ENCODE measurements at regions not wholly inside any gene's neighbourhood (a gene's known extent, or its start where the extent isn't known, plus 50 kb on each side); places are given as distances from the start of the nearest gene placed in this dataset.

DNA sequence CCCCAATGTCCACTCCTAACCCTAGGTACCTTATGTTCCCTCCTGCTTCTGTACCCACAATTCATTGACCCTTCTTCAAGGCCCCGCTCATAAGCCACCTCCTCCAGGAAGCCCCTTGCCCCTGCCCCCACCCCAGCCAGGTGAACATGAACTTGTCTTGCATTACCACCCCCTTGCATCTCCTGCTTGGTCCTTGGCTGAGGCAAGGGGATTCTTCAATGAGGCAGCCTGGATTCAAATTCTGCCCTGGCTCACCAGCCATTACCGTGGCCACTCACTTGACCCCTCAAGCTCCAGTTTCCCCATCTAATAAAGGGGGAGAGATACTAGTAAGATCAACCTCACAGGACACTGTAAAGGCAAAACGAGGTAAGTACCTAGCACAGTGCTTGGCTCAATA, 193.1 kb downstream of the DICER1 start:
- H3K4me3 ChIP-seq (ENCODE audit: low read length in 3 of 3), result no peak overlapping the region
- no peak overlapping the region for H3K27ac ChIP-seq (ENCODE audit: low read depth, low read length)
- no peaks in the 10 kb centered on the region for H3K9me3 ChIP-seq (ENCODE audit: control insufficient read depth in 3 of 3, low read length in 3 of 3)
- peaks cover 0 to 34% (median 11%) of the 10 kb centered on the region in 3 donors for H3K36me3 ChIP-seq (ENCODE audit: control insufficient read depth in 3 of 3, insufficient read depth in 3 of 3, low read length in 3 of 3)
- peaks cover 0 to 6% (median 0%) of the 10 kb centered on the region in 3 donors for H3K4me1 ChIP-seq (ENCODE audit: control insufficient read depth in 3 of 3, insufficient read depth in 3 of 3, low read length in 3 of 3)
- peaks cover 0 to 4% (median 0%) of the 10 kb centered on the region in 3 donors for H3K27me3 ChIP-seq (ENCODE audit: control insufficient read depth in 3 of 3, insufficient read depth in 3 of 3, low read length in 3 of 3)
- H3K9ac ChIP-seq (ENCODE audit: low read depth in 1 of 3, low read length in 3 of 3), result no peak overlapping the region

DNA sequence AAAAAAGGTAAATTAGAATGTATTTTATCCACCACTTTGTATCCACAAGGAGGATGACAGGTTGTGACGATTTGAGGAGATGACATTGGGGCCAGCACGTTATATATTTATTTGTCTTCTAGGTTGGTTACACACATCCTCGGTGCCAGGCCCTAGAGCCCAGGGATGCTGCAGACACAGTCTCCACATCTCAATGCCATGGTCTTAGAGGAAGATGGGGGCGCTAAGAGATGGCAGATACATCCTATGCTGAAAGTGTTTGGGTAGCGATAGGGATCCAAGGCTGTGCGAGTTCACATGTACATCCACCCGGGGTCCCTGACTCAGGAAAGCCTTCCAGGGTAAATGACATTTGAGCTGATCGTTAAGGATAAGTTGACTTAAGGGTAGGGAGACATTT, 193.1 kb upstream of the GSC start:
- Histone ChIP-seq H3K9me3 (ENCODE audit: control insufficient read depth in 3 of 3, low read length in 3 of 3) (no peaks in the 10 kb centered on the region), H3K9ac (ENCODE audit: low read depth in 1 of 3, low read length in 3 of 3) (no peak overlapping the region), H3K27me3 (ENCODE audit: control insufficient read depth in 3 of 3, insufficient read depth in 3 of 3, low read length in 3 of 3) (peaks cover 0 to 4% (median 0%) of the 10 kb centered on the region in 3 donors), H3K4me1 (ENCODE audit: control insufficient read depth in 3 of 3, insufficient read depth in 3 of 3, low read length in 3 of 3) (peaks cover 0 to 6% (median 0%) of the 10 kb centered on the region in 3 donors), H3K4me3 (ENCODE audit: low read length in 3 of 3) (no peak overlapping the region), H3K36me3 (ENCODE audit: control insufficient read depth in 3 of 3, insufficient read depth in 3 of 3, low read length in 3 of 3) (peaks cover 0 to 30% (median 11%) of the 10 kb centered on the region in 3 donors), H3K27ac (ENCODE audit: low read depth, low read length) (no peak overlapping the region)

DNA sequence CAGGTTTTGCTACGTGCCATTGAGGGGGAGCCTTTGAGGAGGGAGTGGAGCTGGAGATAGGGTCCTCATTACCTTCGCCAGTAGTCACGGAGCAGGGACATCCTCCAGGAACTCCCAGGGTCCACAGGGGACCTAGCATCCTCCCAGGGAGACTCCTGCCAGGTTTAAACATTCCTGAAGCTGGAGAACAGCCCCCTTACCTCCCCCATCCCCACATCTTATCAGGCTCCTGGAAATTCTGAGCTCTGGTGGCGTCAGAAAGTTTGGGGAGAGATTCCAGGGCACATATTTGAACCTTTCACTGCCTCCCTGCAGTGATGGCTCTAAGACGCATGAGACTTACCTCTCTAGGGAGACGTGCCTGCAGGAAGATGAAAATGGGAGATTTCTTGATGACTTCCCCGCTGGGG, 192.3 kb upstream of the GSC start:
- Histone ChIP-seq H3K4me1 (ENCODE audit: control insufficient read depth in 3 of 3, insufficient read depth in 3 of 3, low read length in 3 of 3) (peaks cover 0 to 6% (median 0%) of the 10 kb centered on the region in 3 donors), H3K4me3 (ENCODE audit: low read length in 3 of 3) (no peak overlapping the region), H3K27me3 (ENCODE audit: control insufficient read depth in 3 of 3, insufficient read depth in 3 of 3, low read length in 3 of 3) (peaks cover 0 to 4% (median 0%) of the 10 kb centered on the region in 3 donors), H3K36me3 (ENCODE audit: control insufficient read depth in 3 of 3, insufficient read depth in 3 of 3, low read length in 3 of 3) (peaks cover 0 to 25% (median 9%) of the 10 kb centered on the region in 3 donors), H3K9me3 (ENCODE audit: control insufficient read depth in 3 of 3, low read length in 3 of 3) (no peaks in the 10 kb centered on the region), H3K9ac (ENCODE audit: low read depth in 1 of 3, low read length in 3 of 3) (no peak overlapping the region), H3K27ac (ENCODE audit: low read depth, low read length) (no peak overlapping the region)

DNA sequence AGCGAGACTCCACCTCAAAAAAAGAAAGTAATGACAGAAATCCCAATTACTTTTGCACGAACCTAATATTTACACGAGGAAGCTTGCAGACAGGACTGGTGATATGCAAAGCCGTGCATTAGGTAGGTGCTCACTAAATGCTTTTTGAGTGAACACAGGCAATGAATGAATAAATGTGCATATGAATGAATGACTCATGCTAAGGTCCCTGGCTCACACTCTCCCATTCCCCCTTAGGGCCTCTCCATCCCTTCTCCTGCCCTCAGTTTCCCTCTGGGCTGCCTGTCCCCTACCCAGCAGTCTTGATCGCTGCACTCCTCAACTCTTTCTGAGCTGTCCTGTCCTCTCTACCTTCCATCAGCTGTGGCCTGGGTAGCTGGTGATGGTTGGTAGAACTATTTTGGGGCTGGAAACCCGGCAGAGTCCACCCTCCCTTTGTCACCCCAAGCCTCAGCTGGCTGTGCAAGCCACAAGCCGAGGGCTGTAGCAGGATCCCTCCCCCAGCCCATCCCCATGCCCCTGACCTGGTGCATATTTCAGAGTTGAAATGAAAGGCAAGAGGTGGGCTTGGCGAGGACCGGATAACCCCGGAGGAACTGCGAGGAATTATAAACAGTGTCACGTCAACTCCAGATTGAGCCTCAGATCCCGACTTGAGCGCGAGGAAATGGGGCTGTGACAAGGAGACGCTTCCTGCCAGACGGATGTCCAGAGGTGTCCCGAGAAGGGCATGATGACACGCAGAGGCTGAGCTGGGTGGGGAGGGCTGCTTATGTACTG, 191.7 kb upstream of the GSC start:
- no peak overlapping the region for H3K9ac ChIP-seq (ENCODE audit: low read depth in 1 of 3, low read length in 3 of 3)
- no peak overlapping the region for H3K27ac ChIP-seq (ENCODE audit: low read depth, low read length)
- peaks cover 0 to 23% (median 5%) of the 10 kb centered on the region in 3 donors for H3K36me3 ChIP-seq (ENCODE audit: control insufficient read depth in 3 of 3, insufficient read depth in 3 of 3, low read length in 3 of 3)
- peaks cover 0 to 4% (median 0%) of the 10 kb centered on the region in 3 donors for H3K27me3 ChIP-seq (ENCODE audit: control insufficient read depth in 3 of 3, insufficient read depth in 3 of 3, low read length in 3 of 3)
- H3K4me3 ChIP-seq (ENCODE audit: low read length in 3 of 3), result no peak overlapping the region
- peaks cover 0 to 6% (median 0%) of the 10 kb centered on the region in 3 donors for H3K4me1 ChIP-seq (ENCODE audit: control insufficient read depth in 3 of 3, insufficient read depth in 3 of 3, low read length in 3 of 3)
- H3K9me3 ChIP-seq (ENCODE audit: control insufficient read depth in 3 of 3, low read length in 3 of 3), result no peaks in the 10 kb centered on the region

DNA sequence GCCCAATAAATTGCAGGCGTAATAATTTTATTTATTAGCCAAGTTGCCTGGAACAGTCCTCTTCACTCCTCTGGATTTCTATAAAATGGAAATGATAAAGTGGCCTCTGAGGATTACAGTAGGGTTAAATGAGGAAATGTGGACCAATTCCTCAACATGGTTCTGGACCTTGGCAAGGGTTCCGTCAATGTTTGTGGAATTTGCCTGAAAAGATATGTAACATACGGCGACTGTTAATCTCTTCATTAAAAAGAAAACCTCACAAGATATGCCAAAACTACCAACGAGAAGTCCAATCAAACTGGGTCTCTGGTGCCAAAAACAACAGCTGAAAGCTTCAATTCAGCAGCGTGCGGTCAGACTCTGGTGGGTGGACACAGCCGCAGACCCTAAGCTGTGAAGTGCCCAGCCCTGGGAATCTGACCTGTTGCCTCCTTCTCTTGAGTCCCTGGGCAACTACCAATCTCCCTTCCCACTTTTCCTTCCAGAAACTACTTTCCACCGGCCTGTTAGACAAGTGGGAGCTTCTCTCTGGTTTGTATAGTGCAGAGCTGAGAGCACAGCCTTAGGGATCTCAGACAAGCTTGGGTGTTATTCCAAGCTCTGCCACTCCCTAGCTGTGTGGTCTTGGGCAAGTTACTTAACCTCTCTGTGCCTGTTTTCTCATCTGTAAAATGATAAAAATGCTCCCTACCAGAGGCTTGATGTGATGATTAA, 190.5 kb upstream of the GSC start:
- peaks cover 0 to 6% (median 0%) of the 10 kb centered on the region in 3 donors for H3K4me1 ChIP-seq (ENCODE audit: control insufficient read depth in 3 of 3, insufficient read depth in 3 of 3, low read length in 3 of 3)
- peaks cover 0 to 18% (median 2%) of the 10 kb centered on the region in 3 donors for H3K36me3 ChIP-seq (ENCODE audit: control insufficient read depth in 3 of 3, insufficient read depth in 3 of 3, low read length in 3 of 3)
- H3K27me3 ChIP-seq (ENCODE audit: control insufficient read depth in 3 of 3, insufficient read depth in 3 of 3, low read length in 3 of 3), result peaks cover 0 to 4% (median 0%) of the 10 kb centered on the region in 3 donors
- H3K27ac ChIP-seq (ENCODE audit: low read depth, low read length), result no peak overlapping the region
- H3K9ac ChIP-seq (ENCODE audit: low read depth in 1 of 3, low read length in 3 of 3), result no peak overlapping the region
- H3K4me3 ChIP-seq (ENCODE audit: low read length in 3 of 3), result no peak overlapping the region
- H3K9me3 ChIP-seq (ENCODE audit: control insufficient read depth in 3 of 3, low read length in 3 of 3), result no peaks in the 10 kb centered on the region

DNA sequence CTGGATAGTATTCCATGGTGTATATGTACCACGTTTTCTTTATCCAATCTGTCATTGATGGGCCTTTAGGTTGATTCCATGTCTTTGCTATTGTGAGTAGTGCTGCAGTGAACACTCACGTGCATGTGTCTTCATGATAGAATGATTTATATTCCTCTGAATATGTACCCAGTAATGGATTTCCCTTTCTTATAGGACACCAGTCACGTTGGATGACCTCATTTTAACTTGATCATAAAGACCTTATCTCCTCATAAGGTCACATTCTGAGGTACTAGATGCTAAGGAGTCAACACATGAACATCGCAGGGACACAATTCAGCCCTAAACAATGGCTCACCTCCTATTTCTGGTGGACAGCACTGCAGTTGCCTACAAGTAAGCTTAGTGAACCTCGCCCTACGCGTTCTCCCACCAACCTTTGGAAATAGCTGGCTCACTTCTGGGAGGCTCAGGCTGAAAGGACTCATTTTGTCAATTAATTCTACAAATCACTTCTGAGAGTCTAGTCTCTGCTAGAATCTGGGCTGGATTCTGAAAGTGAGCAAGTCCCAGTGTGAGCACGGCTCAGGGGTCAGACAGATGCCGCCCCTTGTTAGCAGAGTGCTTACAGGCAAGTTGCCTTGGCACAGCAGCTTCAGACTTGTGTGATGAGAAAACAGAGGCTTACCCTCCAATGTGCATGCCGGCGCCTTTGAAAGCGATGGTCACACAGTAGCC, 183.8 kb upstream of the GSC start:
- no peak overlapping the region for H3K27ac ChIP-seq (ENCODE audit: low read depth, low read length)
- no peak overlapping the region for H3K4me3 ChIP-seq (ENCODE audit: low read length in 3 of 3)
- no peaks in the 10 kb centered on the region for H3K4me1 ChIP-seq (ENCODE audit: control insufficient read depth in 3 of 3, insufficient read depth in 3 of 3, low read length in 3 of 3)
- H3K9me3 ChIP-seq (ENCODE audit: control insufficient read depth in 3 of 3, low read length in 3 of 3), result no peaks in the 10 kb centered on the region
- H3K27me3 ChIP-seq (ENCODE audit: control insufficient read depth in 3 of 3, insufficient read depth in 3 of 3, low read length in 3 of 3), result peaks cover 0 to 13% (median 9%) of the 10 kb centered on the region in 3 donors
- H3K36me3 ChIP-seq (ENCODE audit: control insufficient read depth in 3 of 3, insufficient read depth in 3 of 3, low read length in 3 of 3), result no peaks in the 10 kb centered on the region
- H3K9ac ChIP-seq (ENCODE audit: low read depth in 1 of 3, low read length in 3 of 3), result no peak overlapping the region

DNA sequence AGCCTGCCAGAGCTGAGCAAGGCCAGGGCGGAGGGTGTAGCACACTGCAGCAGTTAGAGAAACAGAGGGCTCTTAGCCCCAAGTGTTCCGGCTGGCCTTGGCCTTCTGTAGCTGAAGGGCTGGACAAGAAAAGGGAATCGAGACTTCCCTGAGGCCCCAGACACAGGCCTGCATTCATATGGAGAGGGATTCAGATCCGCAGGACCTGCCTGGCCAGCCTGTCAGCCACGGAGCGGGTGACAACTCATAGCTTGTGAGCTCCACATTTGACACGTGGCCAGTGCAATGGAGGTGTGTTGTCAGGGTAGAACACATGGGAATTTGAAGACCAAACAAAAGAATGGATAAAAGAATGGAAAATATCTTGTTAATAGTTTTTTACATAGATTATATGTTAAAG, 182.2 kb upstream of the GSC start:
- Histone ChIP-seq H3K27ac (ENCODE audit: low read depth, low read length) (no peak overlapping the region), H3K9ac (ENCODE audit: low read depth in 1 of 3, low read length in 3 of 3) (no peak overlapping the region), H3K4me3 (ENCODE audit: low read length in 3 of 3) (no peak overlapping the region), H3K36me3 (ENCODE audit: control insufficient read depth in 3 of 3, insufficient read depth in 3 of 3, low read length in 3 of 3) (no peaks in the 10 kb centered on the region), H3K9me3 (ENCODE audit: control insufficient read depth in 3 of 3, low read length in 3 of 3) (peaks cover 0 to 4% (median 3%) of the 10 kb centered on the region in 3 donors), H3K4me1 (ENCODE audit: control insufficient read depth in 3 of 3, insufficient read depth in 3 of 3, low read length in 3 of 3) (no peaks in the 10 kb centered on the region), H3K27me3 (ENCODE audit: control insufficient read depth in 3 of 3, insufficient read depth in 3 of 3, low read length in 3 of 3) (peaks cover 0 to 13% (median 9%) of the 10 kb centered on the region in 3 donors)

DNA sequence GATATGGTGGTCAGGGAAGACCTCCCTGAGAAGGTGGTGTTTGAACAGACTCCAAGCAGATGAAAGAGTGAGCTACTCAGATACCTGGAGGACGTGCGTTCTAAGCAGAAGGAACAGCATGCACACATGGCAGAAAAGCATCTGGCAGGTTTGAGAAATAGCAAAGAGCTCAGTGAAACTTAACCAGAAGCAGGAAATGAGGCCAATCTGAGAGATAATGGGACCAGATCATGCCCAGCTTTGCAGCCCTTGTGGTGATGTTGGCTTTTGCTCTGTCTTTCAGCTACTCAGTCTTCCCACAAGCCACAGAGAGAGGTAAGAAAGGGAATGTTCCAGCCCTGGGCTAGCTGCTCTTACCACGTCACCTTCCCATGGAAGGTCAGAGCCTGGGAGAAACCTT, 176.3 kb upstream of the GSC start:
- H3K9ac ChIP-seq (ENCODE audit: low read depth in 1 of 3, low read length in 3 of 3), result no peak overlapping the region
- no peaks in the 10 kb centered on the region for H3K4me1 ChIP-seq (ENCODE audit: control insufficient read depth in 3 of 3, insufficient read depth in 3 of 3, low read length in 3 of 3)
- peaks cover 0 to 4% (median 3%) of the 10 kb centered on the region in 3 donors for H3K9me3 ChIP-seq (ENCODE audit: control insufficient read depth in 3 of 3, low read length in 3 of 3)
- no peaks in the 10 kb centered on the region for H3K36me3 ChIP-seq (ENCODE audit: control insufficient read depth in 3 of 3, insufficient read depth in 3 of 3, low read length in 3 of 3)
- H3K27ac ChIP-seq (ENCODE audit: low read depth, low read length), result no peak overlapping the region
- no peak overlapping the region for H3K4me3 ChIP-seq (ENCODE audit: low read length in 3 of 3)
- H3K27me3 ChIP-seq (ENCODE audit: control insufficient read depth in 3 of 3, insufficient read depth in 3 of 3, low read length in 3 of 3), result peaks cover 0 to 8% (median 3%) of the 10 kb centered on the region in 3 donors

DNA sequence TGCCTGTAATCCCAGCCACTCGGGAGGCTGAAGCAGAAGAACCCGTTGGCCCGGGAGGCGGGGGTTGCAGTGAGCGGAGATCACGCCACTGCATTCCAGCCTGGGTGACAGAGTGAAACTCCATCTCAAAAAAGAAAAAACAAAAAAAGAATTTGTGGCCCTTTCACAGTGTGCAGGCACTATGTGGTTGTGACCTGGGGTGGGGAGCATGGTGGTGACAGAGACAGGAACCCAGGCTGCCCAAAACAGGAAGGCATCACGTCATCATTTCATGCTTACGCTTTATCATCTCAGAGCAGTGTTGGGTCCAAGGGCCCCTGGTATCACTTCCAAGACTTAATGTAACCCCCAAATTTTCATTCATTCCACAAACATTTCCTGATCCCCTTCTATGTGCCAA, 175.7 kb upstream of the GSC start:
- Histone ChIP-seq H3K4me1 (ENCODE audit: control insufficient read depth in 3 of 3, insufficient read depth in 3 of 3, low read length in 3 of 3) (no peaks in the 10 kb centered on the region), H3K27me3 (ENCODE audit: control insufficient read depth in 3 of 3, insufficient read depth in 3 of 3, low read length in 3 of 3) (peaks cover 0 to 8% (median 0%) of the 10 kb centered on the region in 3 donors), H3K9ac (ENCODE audit: low read depth in 1 of 3, low read length in 3 of 3) (no peak overlapping the region), H3K36me3 (ENCODE audit: control insufficient read depth in 3 of 3, insufficient read depth in 3 of 3, low read length in 3 of 3) (no peaks in the 10 kb centered on the region), H3K4me3 (ENCODE audit: low read length in 3 of 3) (no peak overlapping the region), H3K27ac (ENCODE audit: low read depth, low read length) (no peak overlapping the region), H3K9me3 (ENCODE audit: control insufficient read depth in 3 of 3, low read length in 3 of 3) (peaks cover 0 to 4% (median 3%) of the 10 kb centered on the region in 3 donors)
